H9 (cell line): ENCODE measurements at regions not wholly inside any gene's neighbourhood (a gene's known extent, or its start where the extent isn't known, plus 50 kb on each side); places are given as distances from the start of the nearest gene placed in this dataset.

Source experiments
- DNase-seq: peaks from one replicate; pipeline ENCODE4 v3.0.0-alpha.2; 2017
- H2AFZ ChIP-seq: one replicate; pipeline ENCODE4 v1.6.1; 2013; ENCODE audit warnings: mild to moderate bottlenecking, low read length, control low read depth, moderate library complexity
- H2AK5ac ChIP-seq: 2 replicates; pipeline ENCODE4 v1.6.1; 2013; ENCODE audit warnings: low read length, control low read depth, mixed read lengths; ENCODE audit not compliant: insufficient read length
- H2BK120ac ChIP-seq: one replicate; pipeline ENCODE4 v1.6.1; 2013; ENCODE audit warnings: low read depth, mild to moderate bottlenecking, low read length, control low read depth, inconsistent platforms; ENCODE audit not compliant: poor library complexity, severe bottlenecking
- H2BK12ac ChIP-seq: 2 replicates; pipeline ENCODE4 v1.6.1; 2013; ENCODE audit warnings: low read length, control low read depth, mixed read lengths, low read depth; ENCODE audit not compliant: insufficient read length
- H2BK15ac ChIP-seq: 2 replicates; pipeline ENCODE4 v1.6.1; 2013; ENCODE audit warnings: low read depth, low read length, control low read depth
- H2BK20ac ChIP-seq: one replicate; pipeline ENCODE4 v1.6.1; 2013; ENCODE audit warnings: low read depth, mild to moderate bottlenecking, low read length, control low read depth, inconsistent platforms; ENCODE audit not compliant: poor library complexity, severe bottlenecking
- H2BK5ac ChIP-seq: 2 replicates; pipeline ENCODE4 v1.6.1; 2013; ENCODE audit warnings: low read length, control low read depth, mixed read lengths; ENCODE audit not compliant: insufficient read length
- H3K14ac ChIP-seq: 2 replicates; pipeline ENCODE4 v1.6.1; 2013; ENCODE audit warnings: low read length, control low read depth; ENCODE audit not compliant: insufficient read depth
- H3K18ac ChIP-seq: 2 replicates; pipeline ENCODE4 v1.6.1; 2013; ENCODE audit warnings: low read depth, mild to moderate bottlenecking, mixed read lengths, low read length, control low read depth; ENCODE audit not compliant: insufficient read length
- H3K23ac ChIP-seq: 2 replicates; pipeline ENCODE4 v1.6.1; 2013; ENCODE audit warnings: low read length, control low read depth, mixed read lengths, low read depth; ENCODE audit not compliant: insufficient read length
- H3K23me2 ChIP-seq: 2 replicates; pipeline ENCODE4 v1.6.1; 2013; ENCODE audit warnings: low read depth, mild to moderate bottlenecking, mixed read lengths, low read length, control low read depth; ENCODE audit not compliant: insufficient read length, poor library complexity, severe bottlenecking
- H3K27ac ChIP-seq: 2 replicates; pipeline ENCODE4 v1.5.1; 2013; ENCODE audit warnings: low read length, control low read depth, mixed read lengths, low read depth; ENCODE audit not compliant: insufficient read length
- H3K27me3 ChIP-seq: 2 replicates; pipeline ENCODE4 v1.6.1; 2013; ENCODE audit warnings: low read length, control low read depth, inconsistent platforms; ENCODE audit not compliant: insufficient read depth
- H3K4ac ChIP-seq: 2 replicates; pipeline ENCODE4 v1.6.1; 2013; ENCODE audit warnings: low read depth, mild to moderate bottlenecking, control low read depth, inconsistent platforms, low read length, moderate library complexity
- H3K4me1 ChIP-seq: 2 replicates; pipeline ENCODE4 v1.6.1; 2013; ENCODE audit warnings: low read length, control low read depth, inconsistent platforms; ENCODE audit not compliant: insufficient read depth
- H3K4me2 ChIP-seq: 2 replicates; pipeline ENCODE4 v1.6.1; 2013; ENCODE audit warnings: low read length, control low read depth, mixed read lengths; ENCODE audit not compliant: insufficient read length, insufficient read depth
- H3K56ac ChIP-seq: 2 replicates; pipeline ENCODE4 v1.6.1; 2013; ENCODE audit warnings: low read depth, mild to moderate bottlenecking, mixed read lengths, low read length, control low read depth; ENCODE audit not compliant: insufficient read length
- H3K79me1 ChIP-seq: 2 replicates; pipeline ENCODE4 v1.6.1; 2013; ENCODE audit warnings: low read depth, mild to moderate bottlenecking, moderate library complexity, low read length, control low read depth, inconsistent platforms; ENCODE audit not compliant: insufficient read depth, poor library complexity, severe bottlenecking
- H3K79me2 ChIP-seq: 2 replicates; pipeline ENCODE4 v1.6.1; 2013; ENCODE audit warnings: low read length, control low read depth, inconsistent platforms; ENCODE audit not compliant: insufficient read depth
- H3K9ac ChIP-seq: 2 replicates; pipeline ENCODE4 v1.6.1; 2013; ENCODE audit warnings: low read length, control low read depth, mixed read lengths; ENCODE audit not compliant: insufficient read length; ENCODE audit errors: extremely low read depth
- H3K9me3 ChIP-seq: one replicate; pipeline ENCODE4 v1.6.1; 2013; ENCODE audit warnings: low read depth, low read length, inconsistent platforms; ENCODE audit not compliant: control insufficient read depth
- H3T11ph ChIP-seq: one replicate; pipeline ENCODE4 v1.6.1; 2013; ENCODE audit warnings: mild to moderate bottlenecking, low read length, control low read depth, inconsistent platforms
- H4K20me1 ChIP-seq: one replicate; pipeline ENCODE4 v1.6.1; 2013; ENCODE audit not compliant: control insufficient read depth, insufficient read length, insufficient read depth
- H4K5ac ChIP-seq: 2 replicates; pipeline ENCODE4 v1.6.1; 2013; ENCODE audit warnings: low read depth, mild to moderate bottlenecking, mixed read lengths, low read length, control low read depth; ENCODE audit not compliant: insufficient read length
- H4K8ac ChIP-seq: replicated peaks from 2 replicates; pipeline ENCODE4 v1.6.1; 2013; ENCODE audit warnings: low read length, control low read depth, mixed read lengths, low read depth; ENCODE audit not compliant: insufficient read length
- H4K91ac ChIP-seq: 2 replicates; pipeline ENCODE4 v1.6.1; 2013; ENCODE audit warnings: low read depth, mild to moderate bottlenecking, moderate library complexity, mixed read lengths, low read length, control low read depth; ENCODE audit not compliant: insufficient read length
- H3K27ac Mint-ChIP-seq, 3 experiments: 2 replicates in 2 of 3; 3 replicates in 1 of 3; pipeline ENCODE4 v1.8.0; 2020 to 2021; ENCODE audit warnings: mixed read lengths in 3 of 3, mild to moderate bottlenecking in 1 of 3, moderate library complexity in 1 of 3
- H3K27me3 Mint-ChIP-seq: 2 replicates; pipeline ENCODE4 v1.8.0; 2021; ENCODE audit warnings: low read depth, mild to moderate bottlenecking, moderate library complexity, mixed read lengths
- H3K36me3 Mint-ChIP-seq, 3 experiments: 2 replicates in 2 of 3; 3 replicates in 1 of 3; pipeline ENCODE4 v1.8.0; 2020 to 2021; ENCODE audit warnings: low read depth in 3 of 3, mixed read lengths in 3 of 3; ENCODE audit not compliant: insufficient read depth in 1 of 3
- H3K4me1 Mint-ChIP-seq, 2 experiments: 2 replicates each; pipeline ENCODE4 v1.8.0; 2020; ENCODE audit warnings: mixed read lengths in 2 of 2
- H3K4me3 Mint-ChIP-seq, 2 experiments: 2 replicates in 1 of 2; 3 replicates in 1 of 2; pipeline ENCODE4 v1.8.0; 2020 to 2021; ENCODE audit warnings: mild to moderate bottlenecking in 2 of 2, mixed read lengths in 2 of 2, moderate library complexity in 1 of 2
- H3K9me3 Mint-ChIP-seq, 2 experiments: 2 replicates in 1 of 2; 3 replicates in 1 of 2; pipeline ENCODE4 v1.8.0; 2020; ENCODE audit warnings: mild to moderate bottlenecking in 2 of 2, mixed read lengths in 2 of 2, moderate library complexity in 1 of 2
- WGBS: extraction: QIAGEN DNeasy Blood & Tissue Kit; methylation state at CpG from one replicate; pipeline ENCODE4 v1.1.7; 2013; ENCODE audit warnings: missing lambda C conversion rate, low lambda C conversion rate, mixed read lengths; ENCODE audit not compliant: insufficient read length; ENCODE audit errors: extremely low coverage; 5-methylcytosine and 5-hydroxymethylcytosine counted together
- TF ChIP-seq, protein P1 (sequence below): fragments of 200-600 bp; sonication (generic); conservative IDR thresholded peaks from 3 replicates; pipeline ENCODE4 v1.8.0; 2021; ENCODE audit warnings: antibody characterized with exemption, mild to moderate bottlenecking

DNA sequence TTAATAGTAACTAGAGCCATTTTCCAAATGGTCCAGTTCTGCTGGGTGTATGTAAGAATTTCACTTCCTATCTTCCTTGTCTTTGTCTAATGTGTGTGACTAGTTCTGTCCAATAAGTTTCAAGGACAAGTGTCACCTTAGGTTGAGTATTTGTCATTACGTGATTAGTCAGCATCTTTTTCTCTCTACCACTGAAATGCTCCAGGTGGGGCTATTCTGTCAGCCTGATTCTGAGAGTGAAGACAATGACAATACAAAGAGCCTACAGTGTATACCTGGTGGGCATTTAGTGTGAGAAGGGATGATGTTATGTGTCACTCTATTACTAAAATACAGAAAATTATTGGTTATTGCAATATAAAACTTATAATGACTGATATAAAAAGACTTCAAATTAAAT, 876.3 kb downstream of the C4orf33 start:
- H3K4me3 Mint-ChIP-seq = no peak overlapping the region

More for the DNA sequence above, 876.3 kb downstream of the C4orf33 start:
- H3K27ac Mint-ChIP-seq = peak overlapping the region in 1 of 3 experiments; percentile 5; a peak in 1 of 7 replicates
- H3K9me3 ChIP-seq = no peaks in the 10 kb centered on the region
- peaks cover 5 to 8% of the 10 kb centered on the region in 2 experiments; a peak in 4 of 5 replicates for H3K9me3 Mint-ChIP-seq
- peaks cover 2 to 3% of the 10 kb centered on the region in 2 experiments; a peak in 2 of 4 replicates for H3K4me1 Mint-ChIP-seq
- TF ChIP-seq, protein P1, sequence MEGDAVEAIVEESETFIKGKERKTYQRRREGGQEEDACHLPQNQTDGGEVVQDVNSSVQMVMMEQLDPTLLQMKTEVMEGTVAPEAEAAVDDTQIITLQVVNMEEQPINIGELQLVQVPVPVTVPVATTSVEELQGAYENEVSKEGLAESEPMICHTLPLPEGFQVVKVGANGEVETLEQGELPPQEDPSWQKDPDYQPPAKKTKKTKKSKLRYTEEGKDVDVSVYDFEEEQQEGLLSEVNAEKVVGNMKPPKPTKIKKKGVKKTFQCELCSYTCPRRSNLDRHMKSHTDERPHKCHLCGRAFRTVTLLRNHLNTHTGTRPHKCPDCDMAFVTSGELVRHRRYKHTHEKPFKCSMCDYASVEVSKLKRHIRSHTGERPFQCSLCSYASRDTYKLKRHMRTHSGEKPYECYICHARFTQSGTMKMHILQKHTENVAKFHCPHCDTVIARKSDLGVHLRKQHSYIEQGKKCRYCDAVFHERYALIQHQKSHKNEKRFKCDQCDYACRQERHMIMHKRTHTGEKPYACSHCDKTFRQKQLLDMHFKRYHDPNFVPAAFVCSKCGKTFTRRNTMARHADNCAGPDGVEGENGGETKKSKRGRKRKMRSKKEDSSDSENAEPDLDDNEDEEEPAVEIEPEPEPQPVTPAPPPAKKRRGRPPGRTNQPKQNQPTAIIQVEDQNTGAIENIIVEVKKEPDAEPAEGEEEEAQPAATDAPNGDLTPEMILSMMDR = peak; percentile 68
- H4K8ac ChIP-seq = no peak overlapping the region
- H3K4ac ChIP-seq = no peak overlapping the region
- H3K14ac ChIP-seq = no peak overlapping the region
- H3K56ac ChIP-seq = no peak overlapping the region
- H3K18ac ChIP-seq = no peak overlapping the region
- H2BK20ac ChIP-seq = no peak overlapping the region
- WGBS = no CpG with 5 or more reads among the region's 1 CpG
- H3K23ac ChIP-seq = no peak overlapping the region
- H3K27me3 Mint-ChIP-seq = no peaks in the 10 kb centered on the region
- no peak overlapping the region for H2AFZ ChIP-seq
- H4K91ac ChIP-seq = no peak overlapping the region
- H4K5ac ChIP-seq = no peak overlapping the region
- no peaks in the 10 kb centered on the region for H3K27me3 ChIP-seq
- no peaks in the 10 kb centered on the region for H3K79me2 ChIP-seq
- H3K27ac ChIP-seq = no peak overlapping the region
- no peaks in the 10 kb centered on the region for H3K23me2 ChIP-seq
- no peaks in the 10 kb centered on the region for H4K20me1 ChIP-seq
- peaks cover 0 to 8% (median 5%) of the 10 kb centered on the region in 3 experiments; a peak in 3 of 7 replicates for H3K36me3 Mint-ChIP-seq
- no peaks in the 10 kb centered on the region for H3K79me1 ChIP-seq
- no peak overlapping the region for H3K4me2 ChIP-seq
- no peak overlapping the region for H2BK12ac ChIP-seq
- H3K9ac ChIP-seq = no peak overlapping the region
- no peak overlapping the region for H2BK15ac ChIP-seq
- no peak overlapping the region for H2AK5ac ChIP-seq
- no peak overlapping the region for H2BK120ac ChIP-seq
- H3K4me1 ChIP-seq = no peaks in the 10 kb centered on the region
- H3T11ph ChIP-seq = no peak overlapping the region
- no peak for DNase-seq
- no peak overlapping the region for H2BK5ac ChIP-seq
